ENCODE measurements at regions not wholly inside any gene's neighbourhood (a gene's known extent, or its start where the extent isn't known, plus 50 kb on each side); places are given as distances from the start of the nearest gene placed in this dataset.

- H3K27ac ChIP-seq = no peak overlapping the region
- ChIA-PET CTCF (interaction anchor here (0.6 kb wide), 1 partner anchor 1287 kb away, joined by 4 read pairs; no protein-coding TSS in a partner anchor), POLR2A (ENCODE audit: low non-redundant PET) (no interaction called here)
- peak; percentile 55 for DNase-seq (ENCODE audit: low spot score)
- no peak for TF ChIP-seq CTCF (conservative IDR thresholded peaks at IDR 0.05; ENCODE audit: low read depth)
These were observed 924.5 kb downstream of the AACS start for GRCh38 chr12:125989696-125990095.

- no peak overlapping the region for H3K27ac ChIP-seq
- TF ChIP-seq CTCF (conservative IDR thresholded peaks at IDR 0.05; ENCODE audit: low read depth) = no peak
- DNase-seq (ENCODE audit: low spot score) = no peak
- ChIA-PET CTCF (no interaction called here), POLR2A (ENCODE audit: low non-redundant PET) (no interaction called here)
These were observed 931.2 kb downstream of the AACS start for GRCh38 chr12:125996443-125996842.

GRCh38 chr12:125999628-126000027 is 934.4 kb downstream of the AACS start:
- DNase-seq (ENCODE audit: low spot score) = no peak
- ChIA-PET POLR2A (ENCODE audit: low non-redundant PET) (no interaction called here), CTCF (no interaction called here)
- no peak for TF ChIP-seq CTCF (conservative IDR thresholded peaks at IDR 0.05; ENCODE audit: low read depth)
- no peak overlapping the region for H3K27ac ChIP-seq

GRCh38 chr12:126019385-126019784 is 954.1 kb downstream of the AACS start:
- POLR2A ChIA-PET (ENCODE audit: low non-redundant PET) = no interaction called here
- CTCF ChIA-PET = interaction anchor here (1.5 kb wide), 1 partner anchor 30 kb away, joined by 3 read pairs; no protein-coding TSS in a partner anchor
- no peak overlapping the region for H3K27ac ChIP-seq
- no peak for DNase-seq (ENCODE audit: low spot score)
- no peak for TF ChIP-seq CTCF (conservative IDR thresholded peaks at IDR 0.05; ENCODE audit: low read depth)

- TF ChIP-seq CTCF (conservative IDR thresholded peaks at IDR 0.05; ENCODE audit: low read depth) = no peak
- ChIA-PET CTCF (no interaction called here), POLR2A (ENCODE audit: low non-redundant PET) (no interaction called here)
- DNase-seq (ENCODE audit: low spot score) = no peak
- H3K27ac ChIP-seq = no peak overlapping the region
These were observed 956.4 kb downstream of the AACS start for GRCh38 chr12:126021675-126022074.

GRCh38 chr12:126027825-126028224 is 962.6 kb downstream of the AACS start:
- DNase-seq (ENCODE audit: low spot score) = no peak
- no peak for TF ChIP-seq CTCF (conservative IDR thresholded peaks at IDR 0.05; ENCODE audit: low read depth)
- POLR2A ChIA-PET (ENCODE audit: low non-redundant PET) = interaction anchor here (0.5 kb wide), 1 partner anchor 1301 kb away, joined by 3 read pairs; no protein-coding TSS in a partner anchor
- CTCF ChIA-PET = no interaction called here
- no peak overlapping the region for H3K27ac ChIP-seq

- ChIA-PET CTCF (no interaction called here), POLR2A (ENCODE audit: low non-redundant PET) (no interaction called here)
- no peak for TF ChIP-seq CTCF (conservative IDR thresholded peaks at IDR 0.05; ENCODE audit: low read depth)
- no peak for DNase-seq (ENCODE audit: low spot score)
- no peak overlapping the region for H3K27ac ChIP-seq
These were observed 965.3 kb downstream of the AACS start for GRCh38 chr12:126030573-126030972.

All from RWPE1 (cell line).